Brain microvascular endothelial cell (primary cell): ENCODE measurements at regions not wholly inside any gene's neighbourhood (a gene's known extent, or its start where the extent isn't known, plus 50 kb on each side); places are given as distances from the start of the nearest gene placed in this dataset.

Experiments
- DNase-seq: peaks from one replicate; pipeline ENCODE4 v3.0.0-alpha.2; 2020
- H3K27ac ChIP-seq: fragments of 250-450 bp; sonication (Bioruptor Pico); 2 replicates; pipeline ENCODE4 v1.5.1; 2020; ENCODE audit warnings: mild to moderate bottlenecking, moderate library complexity
- H3K27me3 ChIP-seq: fragments of 250-450 bp; sonication (Bioruptor Pico); replicated peaks from 2 replicates; pipeline ENCODE4 v1.5.1; 2020; ENCODE audit warnings: mild to moderate bottlenecking
- H3K36me3 ChIP-seq: fragments of 250-450 bp; sonication (Bioruptor Pico); replicated peaks from 2 replicates; pipeline ENCODE4 v1.5.1; 2020; ENCODE audit warnings: mild to moderate bottlenecking
- H3K4me3 ChIP-seq: 2 replicates; pipeline ENCODE4 v1.5.1; 2011; ENCODE audit warnings: low read depth, mild to moderate bottlenecking, control low read depth, low read length, moderate library complexity
- in situ Hi-C: cut with HindIII; loops from 2 replicates; pipeline ENCODE4 v1.10.0; 2017; ENCODE audit warnings: low sequenced_read_pairs, low pct_ligation_motif_present
- TF ChIP-seq, protein P1 (sequence below): IDR thresholded peaks from 2 replicates; pipeline ENCODE4 v1.5.1; 2011; ENCODE audit warnings: low read depth, mild to moderate bottlenecking, moderate library complexity, low read length, control low read depth, inconsistent platforms; ENCODE audit errors: missing control alignments

DNA sequence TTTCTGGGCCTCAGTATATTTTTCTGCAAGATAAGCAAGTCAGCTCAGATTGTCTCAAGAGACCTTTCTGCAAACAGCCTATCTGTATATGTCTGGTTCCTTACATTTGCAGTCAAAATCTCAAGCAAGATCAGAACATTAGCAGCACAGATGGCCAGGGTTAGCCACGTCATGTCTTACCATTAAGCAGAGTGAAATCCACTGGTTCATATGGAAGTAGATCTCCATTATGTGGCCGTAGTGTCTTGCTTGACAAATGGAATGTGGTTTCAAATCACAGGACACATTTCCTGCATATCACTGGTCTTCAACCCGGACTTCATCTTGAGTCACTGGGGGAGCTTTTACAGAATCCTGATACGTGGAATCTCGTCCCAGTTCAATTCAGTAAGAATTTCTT is 500.2 kb downstream of the FBXO15 start:
- no peak for DNase-seq
- Histone ChIP-seq H3K27me3 (no peaks in the 10 kb centered on the region), H3K4me3 (no peak overlapping the region), H3K36me3 (no peaks in the 10 kb centered on the region), H3K27ac (no peak overlapping the region)
- in situ Hi-C loops: no loop called here
- TF ChIP-seq, protein P1, sequence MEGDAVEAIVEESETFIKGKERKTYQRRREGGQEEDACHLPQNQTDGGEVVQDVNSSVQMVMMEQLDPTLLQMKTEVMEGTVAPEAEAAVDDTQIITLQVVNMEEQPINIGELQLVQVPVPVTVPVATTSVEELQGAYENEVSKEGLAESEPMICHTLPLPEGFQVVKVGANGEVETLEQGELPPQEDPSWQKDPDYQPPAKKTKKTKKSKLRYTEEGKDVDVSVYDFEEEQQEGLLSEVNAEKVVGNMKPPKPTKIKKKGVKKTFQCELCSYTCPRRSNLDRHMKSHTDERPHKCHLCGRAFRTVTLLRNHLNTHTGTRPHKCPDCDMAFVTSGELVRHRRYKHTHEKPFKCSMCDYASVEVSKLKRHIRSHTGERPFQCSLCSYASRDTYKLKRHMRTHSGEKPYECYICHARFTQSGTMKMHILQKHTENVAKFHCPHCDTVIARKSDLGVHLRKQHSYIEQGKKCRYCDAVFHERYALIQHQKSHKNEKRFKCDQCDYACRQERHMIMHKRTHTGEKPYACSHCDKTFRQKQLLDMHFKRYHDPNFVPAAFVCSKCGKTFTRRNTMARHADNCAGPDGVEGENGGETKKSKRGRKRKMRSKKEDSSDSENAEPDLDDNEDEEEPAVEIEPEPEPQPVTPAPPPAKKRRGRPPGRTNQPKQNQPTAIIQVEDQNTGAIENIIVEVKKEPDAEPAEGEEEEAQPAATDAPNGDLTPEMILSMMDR: no peak

DNA sequence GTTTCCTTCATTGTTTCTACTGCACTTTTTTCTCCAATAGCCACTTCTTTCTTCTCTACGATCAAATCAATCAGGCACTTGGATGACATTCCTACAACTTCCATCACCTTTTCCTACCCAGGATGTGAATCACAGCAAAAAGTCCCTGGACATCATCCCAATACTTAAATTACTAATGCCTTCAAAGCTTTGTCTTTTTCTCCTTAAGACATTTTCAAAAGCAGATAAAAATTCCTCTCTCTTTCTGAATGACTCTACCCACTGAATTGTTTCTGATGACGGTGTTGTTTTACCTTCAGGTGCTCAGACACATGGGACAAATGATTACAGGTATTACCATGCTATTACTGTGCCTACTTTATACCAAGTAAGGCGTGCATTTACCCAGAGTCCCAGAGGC is 500.9 kb downstream of the FBXO15 start:
- DNase-seq: peak; percentile 44
- in situ Hi-C loops: no loop called here
- TF ChIP-seq, protein P1: no peak
- no peak overlapping the region for H3K4me3 ChIP-seq
- no peaks in the 10 kb centered on the region for H3K27me3 ChIP-seq
- H3K27ac ChIP-seq: peak overlapping the region; percentile 1
- no peaks in the 10 kb centered on the region for H3K36me3 ChIP-seq

DNA sequence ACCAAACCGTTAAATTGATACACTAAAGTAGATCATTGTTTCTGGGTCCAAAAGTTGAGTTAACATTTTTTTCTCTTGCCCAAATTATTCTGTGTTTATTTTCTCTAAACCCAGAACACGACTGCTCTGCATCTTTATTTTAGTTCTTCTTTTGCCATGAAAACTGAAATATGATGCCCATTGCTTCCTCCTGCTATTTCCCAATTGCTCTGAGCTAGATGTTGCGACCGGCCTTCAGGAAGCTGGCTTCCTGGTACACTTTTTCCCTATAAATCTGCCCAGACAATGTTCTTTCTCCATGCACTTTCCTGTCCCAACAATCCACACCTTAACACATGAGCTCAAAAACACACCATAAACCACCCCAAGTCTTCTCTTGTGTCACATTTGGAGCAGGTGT is 501.4 kb downstream of the FBXO15 start:
- H3K27ac ChIP-seq: no peak overlapping the region
- no peak overlapping the region for H3K4me3 ChIP-seq
- TF ChIP-seq, protein P1: no peak
- H3K27me3 ChIP-seq: no peaks in the 10 kb centered on the region
- H3K36me3 ChIP-seq: no peaks in the 10 kb centered on the region
- in situ Hi-C loops: no loop called here
- no peak for DNase-seq

DNA sequence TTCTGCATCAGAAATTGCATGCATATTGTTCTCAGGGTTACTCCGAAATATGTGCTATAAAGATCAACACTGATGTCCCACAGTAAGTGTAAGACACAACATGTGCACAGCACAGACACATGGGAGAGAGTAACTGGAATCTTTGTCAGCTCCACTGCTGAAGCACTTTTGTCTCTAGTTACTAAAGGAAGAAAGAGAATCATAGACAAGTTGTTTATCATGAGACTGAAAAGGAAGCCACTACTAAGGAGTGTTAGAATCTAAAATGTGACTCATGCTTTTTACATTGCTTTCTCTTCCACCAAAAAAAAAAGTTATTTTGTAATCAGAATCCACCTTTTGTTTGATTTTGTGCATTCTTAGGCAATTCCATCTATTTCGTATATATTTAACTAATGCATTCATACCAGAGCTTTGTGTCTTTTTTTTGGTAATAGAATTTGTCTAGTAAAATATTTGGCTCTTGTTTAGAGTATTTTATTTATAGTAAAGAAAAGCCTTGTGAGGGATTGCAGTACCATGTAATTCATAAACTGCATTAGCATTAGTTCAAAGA is 502.4 kb downstream of the FBXO15 start:
- H3K4me3 ChIP-seq: no peak overlapping the region
- H3K36me3 ChIP-seq: no peaks in the 10 kb centered on the region
- H3K27me3 ChIP-seq: no peaks in the 10 kb centered on the region
- TF ChIP-seq, protein P1: no peak
- in situ Hi-C loops: no loop called here
- H3K27ac ChIP-seq: no peak overlapping the region
- DNase-seq: no peak

DNA sequence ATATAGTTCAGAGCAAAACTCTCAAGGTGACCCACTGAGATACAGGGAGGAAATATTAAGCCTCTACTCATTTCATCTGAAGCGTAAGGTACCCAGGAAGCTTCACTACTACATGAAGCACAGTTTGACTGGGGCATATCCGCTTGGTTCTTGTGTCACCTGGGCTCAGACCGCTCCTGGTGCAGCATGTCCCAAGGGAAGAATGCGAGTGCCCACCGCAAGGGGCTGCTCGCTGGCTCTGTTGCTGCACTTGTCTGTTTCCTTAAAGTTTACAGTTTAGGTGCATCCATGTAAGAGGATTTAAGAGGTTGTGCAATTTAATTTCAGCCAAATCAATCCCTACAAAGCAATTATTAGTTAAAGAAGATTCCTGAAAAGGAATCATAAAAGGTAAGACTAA is 507.8 kb downstream of the FBXO15 start:
- H3K27me3 ChIP-seq: no peaks in the 10 kb centered on the region
- no peak overlapping the region for H3K4me3 ChIP-seq
- H3K36me3 ChIP-seq: no peaks in the 10 kb centered on the region
- in situ Hi-C loops: no loop called here
- DNase-seq: no peak
- H3K27ac ChIP-seq: no peak overlapping the region
- TF ChIP-seq, protein P1: no peak

DNA sequence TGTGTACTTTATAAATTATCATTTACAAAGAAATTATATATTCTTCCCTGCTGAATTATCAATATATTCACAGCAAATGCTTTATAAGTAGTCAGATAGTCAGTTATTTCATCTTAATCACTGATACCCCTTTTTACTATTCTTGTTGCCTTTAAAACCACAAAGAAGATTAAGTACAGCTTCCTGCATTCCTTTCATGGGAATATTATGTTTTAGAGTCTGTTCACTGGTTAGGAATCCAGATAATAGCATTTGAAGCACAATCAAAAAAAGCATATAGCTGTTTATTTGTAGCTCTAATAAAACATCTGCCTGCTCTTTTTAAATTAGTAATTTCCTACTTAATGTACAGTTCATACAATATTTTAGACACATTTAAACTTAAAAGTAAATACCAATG is 508.9 kb downstream of the FBXO15 start:
- in situ Hi-C loops: no loop called here

More for the DNA sequence above, 508.9 kb downstream of the FBXO15 start:
- Histone ChIP-seq H3K4me3 (no peak overlapping the region), H3K27ac (no peak overlapping the region), H3K27me3 (no peaks in the 10 kb centered on the region), H3K36me3 (no peaks in the 10 kb centered on the region)
- no peak for DNase-seq
- TF ChIP-seq, protein P1: no peak
